SK-N-SH (cell line): ENCODE measurements at regions not wholly inside any gene's neighbourhood (a gene's known extent, or its start where the extent isn't known, plus 50 kb on each side); places are given as distances from the start of the nearest gene placed in this dataset.

Experiments used
- FOSL2 ChIP-seq: IDR thresholded peaks from 2 replicates; pipeline ENCODE4 v1.4.0; 2012; ENCODE audit warnings: low read depth, mild to moderate bottlenecking, moderate library complexity, borderline replicate concordance
- TF ChIP-seq, protein P1 (sequence below): fragments of 200-600 bp; sonication (generic); IDR thresholded peaks from 2 replicates; pipeline ENCODE4 v1.6.1; 2017; ENCODE audit warnings: antibody characterized with exemption, mild to moderate bottlenecking, moderate library complexity
- TF ChIP-seq, protein P2 (sequence below): IDR thresholded peaks from 2 replicates; pipeline ENCODE4 v1.4.0; 2012; ENCODE audit warnings: low read depth, borderline replicate concordance

DNA sequence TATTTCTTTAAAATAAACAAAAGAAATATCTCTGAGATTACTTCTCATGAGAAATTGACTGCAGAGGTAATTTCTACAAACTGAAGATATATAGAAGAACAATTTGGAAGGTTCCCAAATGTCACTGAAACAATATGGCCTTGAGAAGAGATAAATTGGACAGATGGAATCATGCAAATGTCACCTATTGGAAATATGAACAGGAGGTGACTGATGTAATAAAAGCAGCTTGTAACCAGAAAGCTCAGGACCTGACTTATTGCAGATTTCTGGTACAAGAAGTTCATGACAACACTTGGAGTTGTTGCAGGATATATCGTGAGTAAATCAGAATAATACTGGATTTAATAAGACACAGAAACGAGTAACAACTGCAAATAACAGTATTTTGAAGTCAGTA, 93.3 kb upstream of the TRHDE start:
- TF ChIP-seq, protein P1, sequence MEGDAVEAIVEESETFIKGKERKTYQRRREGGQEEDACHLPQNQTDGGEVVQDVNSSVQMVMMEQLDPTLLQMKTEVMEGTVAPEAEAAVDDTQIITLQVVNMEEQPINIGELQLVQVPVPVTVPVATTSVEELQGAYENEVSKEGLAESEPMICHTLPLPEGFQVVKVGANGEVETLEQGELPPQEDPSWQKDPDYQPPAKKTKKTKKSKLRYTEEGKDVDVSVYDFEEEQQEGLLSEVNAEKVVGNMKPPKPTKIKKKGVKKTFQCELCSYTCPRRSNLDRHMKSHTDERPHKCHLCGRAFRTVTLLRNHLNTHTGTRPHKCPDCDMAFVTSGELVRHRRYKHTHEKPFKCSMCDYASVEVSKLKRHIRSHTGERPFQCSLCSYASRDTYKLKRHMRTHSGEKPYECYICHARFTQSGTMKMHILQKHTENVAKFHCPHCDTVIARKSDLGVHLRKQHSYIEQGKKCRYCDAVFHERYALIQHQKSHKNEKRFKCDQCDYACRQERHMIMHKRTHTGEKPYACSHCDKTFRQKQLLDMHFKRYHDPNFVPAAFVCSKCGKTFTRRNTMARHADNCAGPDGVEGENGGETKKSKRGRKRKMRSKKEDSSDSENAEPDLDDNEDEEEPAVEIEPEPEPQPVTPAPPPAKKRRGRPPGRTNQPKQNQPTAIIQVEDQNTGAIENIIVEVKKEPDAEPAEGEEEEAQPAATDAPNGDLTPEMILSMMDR = no peak
- TF ChIP-seq, protein P2, sequence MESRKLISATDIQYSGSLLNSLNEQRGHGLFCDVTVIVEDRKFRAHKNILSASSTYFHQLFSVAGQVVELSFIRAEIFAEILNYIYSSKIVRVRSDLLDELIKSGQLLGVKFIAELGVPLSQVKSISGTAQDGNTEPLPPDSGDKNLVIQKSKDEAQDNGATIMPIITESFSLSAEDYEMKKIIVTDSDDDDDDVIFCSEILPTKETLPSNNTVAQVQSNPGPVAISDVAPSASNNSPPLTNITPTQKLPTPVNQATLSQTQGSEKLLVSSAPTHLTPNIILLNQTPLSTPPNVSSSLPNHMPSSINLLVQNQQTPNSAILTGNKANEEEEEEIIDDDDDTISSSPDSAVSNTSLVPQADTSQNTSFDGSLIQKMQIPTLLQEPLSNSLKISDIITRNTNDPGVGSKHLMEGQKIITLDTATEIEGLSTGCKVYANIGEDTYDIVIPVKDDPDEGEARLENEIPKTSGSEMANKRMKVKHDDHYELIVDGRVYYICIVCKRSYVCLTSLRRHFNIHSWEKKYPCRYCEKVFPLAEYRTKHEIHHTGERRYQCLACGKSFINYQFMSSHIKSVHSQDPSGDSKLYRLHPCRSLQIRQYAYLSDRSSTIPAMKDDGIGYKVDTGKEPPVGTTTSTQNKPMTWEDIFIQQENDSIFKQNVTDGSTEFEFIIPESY = no peak
- TF ChIP-seq FOSL2 = no peak
